Endothelial cell of umbilical vein (primary cell): ENCODE measurements at regions not wholly inside any gene's neighbourhood (a gene's known extent, or its start where the extent isn't known, plus 50 kb on each side); places are given as distances from the start of the nearest gene placed in this dataset.

Source experiments
- BruUV-seq: library from RNA; stranded (reverse); fragments of 400-500 nt; replicated peaks from 2 replicates; lab custom pipeline; 2021; lab: Mats Ljungman, UMichigan
- CTCF ChIA-PET: fragments of 300-600, 350-600 bp; sonication (Branson Sonifier 250); formaldehyde crosslinking; loops from one replicate; lab custom pipeline; 2021; ENCODE audit warnings: antibody characterized with exemption, inconsistent platforms; lab: Charles Lee
- POLR2A ChIA-PET: fragments of 300-600, 350-600 bp; sonication (Branson Sonifier 250); formaldehyde crosslinking; loops from one replicate; lab custom pipeline; 2021; ENCODE audit warnings: antibody characterized with exemption, inconsistent platforms; lab: Charles Lee
- DNase-seq: peaks from one replicate; pipeline ENCODE4 v3.0.0-alpha.2; 2011; ENCODE audit warnings: low read depth, low spot score
- FAIRE-seq: peaks from 2 replicates; lab custom pipeline; 2011; peaks lifted over from hg19 to GRCh38; lab: Jason Lieb, UNC
- H2AFZ ChIP-seq: 2 replicates; pipeline ENCODE4 v1.6.0; 2012; ENCODE audit warnings: low read depth, low read length, control low read depth, inconsistent platforms
- H3K27ac ChIP-seq: 2 replicates; pipeline ENCODE4 v1.5.1; 2011; ENCODE audit warnings: low read depth, mild to moderate bottlenecking, control low read depth, low read length, moderate library complexity; ENCODE audit not compliant: insufficient read depth
- H3K27me3 ChIP-seq, 2 experiments: 2 replicates each; pipeline versions ENCODE4 v1.6.0 to v1.6.1; 2011; ENCODE audit warnings: low read length in 2 of 2, mixed read lengths in 1 of 2; ENCODE audit not compliant: control insufficient read depth in 2 of 2, insufficient read depth in 2 of 2
- H3K36me3 ChIP-seq, 2 experiments: 2 replicates in 1 of 2; 3 replicates in 1 of 2; pipeline ENCODE4 v1.5.1; 2011; ENCODE audit warnings: low read length in 2 of 2, mild to moderate bottlenecking in 1 of 2, moderate library complexity in 1 of 2; ENCODE audit not compliant: control insufficient read depth in 2 of 2, insufficient read depth in 2 of 2; ENCODE audit errors: extremely low read depth in 1 of 2
- H3K4me1 ChIP-seq: 3 replicates; pipeline ENCODE4 v1.5.1; 2011; ENCODE audit warnings: mild to moderate bottlenecking, low read length; ENCODE audit not compliant: control insufficient read depth, insufficient read depth; ENCODE audit errors: extremely low read depth
- H3K4me2 ChIP-seq: 2 replicates; pipeline ENCODE4 v1.6.1; 2011; ENCODE audit warnings: low read length, control low read depth, mixed read lengths; ENCODE audit not compliant: insufficient read depth
- H3K4me3 ChIP-seq, 3 experiments: fragments of 200-600 bp in 1 of 3; sonication (generic), shearing (Covaris generic) in 1 of 3; replicated peaks in 1 of 3; 2 replicates each; pipeline ENCODE4 v1.5.1; 2011 to 2016; ENCODE audit warnings: control low read depth in 3 of 3, low read length in 3 of 3, mild to moderate bottlenecking in 2 of 3, inconsistent platforms in 1 of 3, low read depth in 1 of 3, moderate library complexity in 1 of 3; ENCODE audit not compliant: insufficient read depth in 1 of 3
- H3K79me2 ChIP-seq: 2 replicates; pipeline ENCODE4 v1.6.0; 2012; ENCODE audit warnings: low read length, inconsistent platforms; ENCODE audit not compliant: control insufficient read depth, insufficient read depth
- H3K9ac ChIP-seq: replicated peaks from 2 replicates; pipeline ENCODE3; 2011; ENCODE audit warnings: low read length, control low read depth; ENCODE audit not compliant: insufficient read depth; ENCODE audit errors: extremely low read depth
- H3K9me1 ChIP-seq: replicated peaks from 3 replicates; pipeline ENCODE4 v1.6.0; 2011; ENCODE audit warnings: mild to moderate bottlenecking, low read length; ENCODE audit not compliant: control insufficient read depth, insufficient read depth; ENCODE audit errors: extremely low read depth
- H3K9me3 ChIP-seq: replicated peaks from 2 replicates; pipeline ENCODE4 v1.5.1; 2012; ENCODE audit warnings: low read length, inconsistent platforms; ENCODE audit not compliant: control insufficient read depth, insufficient read depth
- H4K20me1 ChIP-seq: replicated peaks from 2 replicates; pipeline ENCODE3; 2011; ENCODE audit warnings: mild to moderate bottlenecking, low read length; ENCODE audit not compliant: control insufficient read depth, insufficient read depth; ENCODE audit errors: extremely low read depth
- EZH2 ChIP-seq: IDR thresholded peaks from 2 replicates; pipeline ENCODE4 v1.6.1; 2012; ENCODE audit warnings: borderline replicate concordance, low read depth, mild to moderate bottlenecking, moderate library complexity, low read length, inconsistent platforms; ENCODE audit not compliant: severe bottlenecking
- GATA2 ChIP-seq: IDR thresholded peaks from 2 replicates; pipeline ENCODE4 v1.7.0; 2011; ENCODE audit warnings: low read depth, mild to moderate bottlenecking, moderate library complexity, mixed read lengths, low read length; ENCODE audit not compliant: insufficient read length, insufficient read depth
- JUN ChIP-seq: IDR thresholded peaks from 2 replicates; pipeline ENCODE4 v1.6.1; 2011; ENCODE audit warnings: borderline replicate concordance, low read depth; ENCODE audit not compliant: insufficient read length, insufficient read depth
- MAX ChIP-seq: IDR thresholded peaks from 2 replicates; pipeline ENCODE4 v1.6.1; 2011; ENCODE audit not compliant: insufficient read depth, insufficient read length
- MYC ChIP-seq: IDR thresholded peaks from one replicate; pipeline ENCODE4 v1.6.1; 2011; ENCODE audit warnings: mild to moderate bottlenecking, low read depth, low read length
- POLR2A ChIP-seq: IDR thresholded peaks from 2 replicates; pipeline ENCODE4 v1.6.1; 2012; ENCODE audit warnings: low read depth, mild to moderate bottlenecking, control low read depth, low read length
- POLR2AphosphoS5 ChIP-seq: IDR thresholded peaks from 2 replicates; pipeline ENCODE4 v1.6.1; 2012; ENCODE audit warnings: low read depth, mild to moderate bottlenecking, control low read depth, low read length, moderate library complexity; ENCODE audit not compliant: insufficient read depth
- dilution Hi-C: fragments of 300-500 bp; cut with MboI; formaldehyde crosslinking; loops from one replicate; pipeline ENCODE4 v1.15.0; 2019; ENCODE audit warnings: low sequenced_read_pairs; ENCODE audit not compliant: extremely low pct_ligation_motif_present
- intact Hi-C: fragments of 100-400 bp; cut with micrococcal nuclease; formaldehyde crosslinking; loops from one replicate; pipeline ENCODE4 v1.10.0; 2022
- TF ChIP-seq, protein P1 (sequence below), 2 donors: IDR thresholded peaks; 1 replicate in 1 of 2; 2 replicates in 1 of 2; pipeline ENCODE4 v1.5.1; 2011; ENCODE audit warnings: low read length in 2 of 2, mild to moderate bottlenecking in 2 of 2, moderate library complexity in 2 of 2, control low read depth in 1 of 2, inconsistent platforms in 1 of 2, low read depth in 1 of 2; ENCODE audit not compliant: insufficient read depth in 1 of 2; ENCODE audit errors: extremely low read depth in 1 of 2

- Histone ChIP-seq H3K4me2 (no peak overlapping the region), H3K36me3 (no peaks in the 10 kb centered on the region), H3K27me3 (no peaks in the 10 kb centered on the region), H3K79me2 (no peaks in the 10 kb centered on the region), H3K9me1 (no peaks in the 10 kb centered on the region), H3K9me3 (no peaks in the 10 kb centered on the region), H3K9ac (no peak overlapping the region), H3K27ac (no peak overlapping the region), H3K4me1 (no peaks in the 10 kb centered on the region), H2AFZ (no peak overlapping the region), H3K4me3 (no peak overlapping the region), H4K20me1 (no peaks in the 10 kb centered on the region)
- FAIRE-seq (no peak), DNase-seq (no peak)
- POLR2A ChIA-PET: no interaction called here
- CTCF ChIA-PET: no interaction called here
- TF ChIP-seq GATA2: no peak
- TF ChIP-seq MAX: no peak
- TF ChIP-seq MYC: no peak
- TF ChIP-seq POLR2A: no peak
- TF ChIP-seq JUN: no peak
- TF ChIP-seq, protein P1, sequence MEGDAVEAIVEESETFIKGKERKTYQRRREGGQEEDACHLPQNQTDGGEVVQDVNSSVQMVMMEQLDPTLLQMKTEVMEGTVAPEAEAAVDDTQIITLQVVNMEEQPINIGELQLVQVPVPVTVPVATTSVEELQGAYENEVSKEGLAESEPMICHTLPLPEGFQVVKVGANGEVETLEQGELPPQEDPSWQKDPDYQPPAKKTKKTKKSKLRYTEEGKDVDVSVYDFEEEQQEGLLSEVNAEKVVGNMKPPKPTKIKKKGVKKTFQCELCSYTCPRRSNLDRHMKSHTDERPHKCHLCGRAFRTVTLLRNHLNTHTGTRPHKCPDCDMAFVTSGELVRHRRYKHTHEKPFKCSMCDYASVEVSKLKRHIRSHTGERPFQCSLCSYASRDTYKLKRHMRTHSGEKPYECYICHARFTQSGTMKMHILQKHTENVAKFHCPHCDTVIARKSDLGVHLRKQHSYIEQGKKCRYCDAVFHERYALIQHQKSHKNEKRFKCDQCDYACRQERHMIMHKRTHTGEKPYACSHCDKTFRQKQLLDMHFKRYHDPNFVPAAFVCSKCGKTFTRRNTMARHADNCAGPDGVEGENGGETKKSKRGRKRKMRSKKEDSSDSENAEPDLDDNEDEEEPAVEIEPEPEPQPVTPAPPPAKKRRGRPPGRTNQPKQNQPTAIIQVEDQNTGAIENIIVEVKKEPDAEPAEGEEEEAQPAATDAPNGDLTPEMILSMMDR (IDR thresholded peaks at IDR 0.05; ENCODE audit: extremely low read depth in 1 of 2, insufficient read depth in 1 of 2, low read depth in 1 of 2, low read length in 2 of 2): no peak
- TF ChIP-seq POLR2AphosphoS5: no peak
- no peak for TF ChIP-seq EZH2
- intact Hi-C loops: no loop called here
- dilution Hi-C loops: no loop called here
- no TSS peak for BruUV-seq
Observed at GRCh38 chr12:40580346-40580745, 111.9 kb upstream of the CNTN1 start.
